Stimulated activated CD4-positive, alpha-beta T cell treated with anti-CD3 and anti-CD28 coated beads, Interleukin-12 subunit alpha, Interleukin-12 subunit beta, amount 100 ng/mL, for 4 hours (primary cell): ENCODE measurements at regions not wholly inside any gene's neighbourhood (a gene's known extent, or its start where the extent isn't known, plus 50 kb on each side); places are given as distances from the start of the nearest gene placed in this dataset.

ENCODE experiments used
- DNase-seq: peaks from one replicate; pipeline ENCODE4 v3.0.0-alpha.2; 2020

GRCh38 chr6:137763436-137763835 lies 103.6 kb upstream of the TNFAIP3 start:
- DNase-seq: no peak

DNA sequence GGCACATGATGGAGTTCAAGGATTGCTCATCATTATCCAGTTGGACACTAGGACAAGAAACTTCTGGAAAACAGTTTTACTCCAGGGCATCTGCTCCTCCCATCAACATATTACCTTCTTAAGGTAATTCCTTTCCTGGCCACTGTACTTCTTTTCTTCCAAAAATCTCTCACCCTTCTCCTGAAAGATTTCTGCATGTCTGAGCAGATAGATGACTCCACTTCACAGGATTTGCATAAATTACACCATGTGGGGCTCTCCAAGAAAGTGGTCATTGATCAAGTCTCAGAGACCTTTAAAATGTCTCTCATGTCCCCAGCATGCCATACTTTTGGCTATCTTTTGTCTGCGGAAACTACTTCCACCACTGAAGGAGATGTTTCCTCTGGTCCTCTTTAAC lies 103.2 kb upstream of the TNFAIP3 start:
- DNase-seq: no peak

DNA sequence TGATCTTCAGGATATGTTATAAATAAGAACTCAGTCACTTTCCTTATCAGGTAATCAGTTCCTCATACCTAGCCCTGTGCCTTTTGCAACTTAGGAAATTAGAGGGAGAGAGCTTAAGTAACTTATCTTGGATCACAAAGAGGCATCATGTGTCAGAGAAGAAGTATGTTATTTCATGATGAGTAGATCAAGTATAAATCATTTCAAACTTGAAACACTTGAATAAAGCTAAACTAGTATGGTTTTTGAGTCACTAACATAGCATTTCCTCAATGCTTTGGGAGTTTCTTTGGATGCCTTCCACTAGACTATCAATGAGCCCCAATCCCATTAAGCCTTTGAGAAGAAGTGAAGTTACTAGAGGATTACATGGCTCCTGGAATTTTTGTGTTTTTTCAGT lies 102.6 kb upstream of the TNFAIP3 start:
- DNase-seq: no peak

DNA sequence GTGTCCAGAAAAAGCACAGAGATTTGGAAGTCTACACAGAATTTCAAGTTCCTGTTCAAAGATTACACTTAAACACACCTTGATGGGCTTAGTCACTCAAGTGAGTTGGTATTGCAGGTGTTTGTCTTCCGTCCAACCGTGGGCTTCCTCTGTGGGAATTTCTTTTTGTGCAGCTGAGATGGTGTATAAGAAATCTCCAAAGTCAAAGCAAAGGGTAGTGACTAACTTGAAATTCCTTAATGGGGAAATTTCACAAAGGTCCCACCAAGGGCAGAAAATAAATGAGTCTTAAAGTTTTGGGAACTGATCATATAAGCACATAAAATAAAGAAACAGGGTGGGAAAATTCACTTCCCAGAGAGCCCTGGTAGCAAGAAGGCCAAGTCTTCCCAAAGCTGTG lies 102.0 kb upstream of the TNFAIP3 start:
- no peak for DNase-seq

GRCh38 chr6:137766596-137767370 lies 100.3 kb upstream of the TNFAIP3 start:
- DNase-seq: no peak

DNA sequence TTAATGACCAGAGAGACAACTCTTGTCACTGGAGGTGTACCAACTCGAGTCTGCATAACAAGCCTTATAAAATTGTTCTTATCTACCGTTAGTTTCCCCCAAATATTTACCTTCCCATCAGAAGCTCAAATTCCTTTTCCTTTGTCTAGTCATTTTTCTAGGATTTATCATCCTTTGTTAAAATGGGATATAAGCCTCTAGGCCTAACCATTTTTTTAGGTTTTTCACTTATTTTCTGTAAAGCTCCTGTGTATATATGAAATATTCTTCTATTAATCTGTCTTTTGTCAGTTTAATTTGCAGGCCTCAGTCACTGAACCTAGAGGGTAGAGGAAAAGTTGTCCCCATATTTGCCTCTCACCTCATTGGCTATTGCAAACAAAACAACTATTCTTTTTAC lies 99.6 kb upstream of the TNFAIP3 start:
- DNase-seq: no peak

DNA sequence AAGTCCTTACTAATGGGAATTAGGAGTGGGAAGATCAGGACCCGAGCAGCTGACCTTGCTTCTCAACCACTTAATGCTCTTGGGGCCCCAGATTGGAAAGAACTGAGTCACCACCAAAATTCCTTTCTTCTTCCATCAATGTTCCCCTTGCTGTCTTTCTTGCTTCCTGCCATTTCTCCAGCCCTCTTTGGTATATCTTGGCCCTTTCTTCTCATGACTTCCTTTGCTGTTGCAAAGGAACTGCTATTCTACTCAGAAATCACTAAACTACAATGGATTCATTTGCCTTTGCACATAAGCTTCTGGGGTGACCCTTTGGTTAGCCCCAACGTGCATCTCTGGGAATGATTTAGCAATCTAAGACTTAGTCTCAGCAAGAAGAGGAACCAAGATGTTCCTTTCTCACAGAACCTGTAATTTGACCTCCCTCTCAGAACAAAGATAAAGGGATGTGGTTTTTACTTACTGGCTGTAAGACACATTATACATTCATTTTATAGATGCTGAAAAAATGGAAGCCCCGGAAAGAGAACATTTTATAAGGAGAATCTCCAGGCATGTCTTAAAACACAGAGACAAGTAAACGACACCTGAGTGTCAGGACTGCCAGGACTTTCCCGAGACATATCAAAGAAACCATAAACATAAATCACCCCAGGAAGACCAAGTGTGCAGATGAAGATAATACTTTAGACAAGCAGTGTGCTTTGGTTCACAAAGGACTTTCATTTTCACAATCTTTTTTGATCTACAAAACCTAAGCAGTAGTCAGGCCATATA lies 99.0 kb upstream of the TNFAIP3 start:
- DNase-seq: no peak

DNA sequence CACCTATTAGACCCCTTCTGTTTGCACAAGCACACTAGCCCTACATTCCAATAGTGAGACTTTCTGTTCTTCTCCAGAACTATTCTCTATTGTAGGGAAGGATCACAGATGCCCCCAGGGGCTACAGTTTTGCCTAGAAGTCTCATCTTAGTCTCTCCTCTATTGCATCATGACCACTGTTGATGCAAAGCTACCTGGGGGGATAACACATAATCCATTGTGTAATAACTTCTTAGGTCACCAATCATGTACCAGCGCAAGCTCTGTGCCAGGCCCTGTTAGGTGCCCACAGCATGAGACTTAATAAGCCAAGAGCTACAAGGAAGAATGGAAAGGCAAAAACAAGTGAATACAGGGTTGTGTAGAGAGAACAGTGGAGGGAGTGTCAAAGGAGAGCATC lies 98.1 kb upstream of the TNFAIP3 start:
- no peak for DNase-seq

DNA sequence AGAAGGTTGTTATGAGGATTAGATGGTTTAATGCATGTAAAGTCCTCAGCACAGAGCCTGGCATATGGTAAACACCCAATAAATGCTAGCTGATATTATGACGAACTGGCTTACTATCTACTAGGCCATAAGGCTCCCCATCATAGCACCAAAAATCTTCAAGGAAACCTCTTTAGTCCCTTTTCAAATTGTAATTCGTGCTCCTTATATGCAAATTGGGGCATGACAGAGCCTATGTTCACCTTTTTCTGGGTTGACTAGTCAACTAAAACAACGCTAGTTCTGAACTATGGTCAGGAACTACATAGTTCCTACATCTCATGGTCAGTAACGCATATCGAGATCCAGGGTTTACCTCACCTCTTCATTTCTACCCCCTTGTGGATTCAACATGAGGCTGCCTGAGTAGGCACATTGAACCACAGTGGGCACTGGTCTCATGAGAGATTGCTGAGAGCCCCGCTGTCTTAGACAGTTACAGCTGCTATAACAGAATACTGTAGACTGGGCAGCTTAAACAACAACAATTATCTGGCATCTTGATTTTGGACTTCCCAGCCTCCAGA lies 97.2 kb upstream of the TNFAIP3 start:
- DNase-seq: no peak

DNA sequence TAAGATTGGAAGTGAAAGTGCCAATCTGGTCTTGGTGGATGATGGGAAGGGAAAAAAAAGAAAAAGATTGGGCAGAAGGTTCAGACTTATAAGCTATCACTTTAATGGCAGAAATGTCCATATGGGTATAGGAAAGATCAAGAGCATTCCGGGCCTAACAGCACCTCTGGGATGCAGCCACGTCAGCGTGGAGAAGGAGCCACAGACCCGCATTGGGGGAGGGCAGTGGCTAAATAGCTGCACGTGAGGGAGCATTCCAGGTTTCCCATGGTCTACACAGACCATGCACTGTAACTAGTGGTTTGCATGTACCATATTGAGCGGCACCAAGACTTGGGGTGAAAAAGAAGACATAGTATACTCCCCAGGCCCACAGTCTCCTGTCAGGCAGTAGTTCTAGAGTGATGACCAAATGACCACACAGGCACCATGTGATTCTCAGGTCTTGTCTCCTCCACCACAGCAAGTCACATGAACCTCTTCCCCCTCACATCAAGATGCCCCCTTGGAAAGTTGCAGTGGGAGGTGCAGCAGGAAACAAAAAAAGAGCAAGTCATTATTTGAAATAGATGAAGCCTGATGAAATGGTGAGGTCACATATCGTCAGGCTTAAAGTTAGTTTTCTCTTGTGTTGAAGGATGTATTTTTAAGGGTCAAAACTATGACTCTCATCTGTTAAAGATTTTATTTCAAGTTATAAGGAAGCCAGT lies 94.4 kb upstream of the TNFAIP3 start:
- DNase-seq: no peak

- DNase-seq: no peak
These were observed 91.8 kb upstream of the TNFAIP3 start for GRCh38 chr6:137775227-137775626.

DNA sequence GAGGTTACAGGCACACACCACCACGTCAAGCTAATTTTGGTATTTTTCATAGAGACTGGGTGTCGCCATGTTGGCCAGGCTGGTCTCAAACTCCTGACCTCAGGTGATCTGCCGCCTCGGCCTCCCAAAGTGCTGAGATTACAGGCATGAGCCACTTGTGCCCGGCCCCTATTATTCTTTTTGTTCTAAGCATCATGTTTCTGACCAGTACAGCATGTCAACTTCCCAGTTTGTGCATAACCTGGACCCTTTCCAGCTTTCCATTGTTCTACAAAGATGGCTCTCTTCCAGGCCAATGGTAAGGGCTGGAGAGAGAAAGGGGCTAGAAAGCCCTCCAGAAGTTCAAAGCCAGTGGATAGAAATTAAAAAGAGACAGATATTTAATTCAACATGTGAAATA lies 91.3 kb upstream of the TNFAIP3 start:
- DNase-seq: no peak

- DNase-seq: no peak
These were observed 90.8 kb upstream of the TNFAIP3 start for GRCh38 chr6:137776256-137776655.

- DNase-seq: no peak
These were observed 90.0 kb upstream of the TNFAIP3 start for GRCh38 chr6:137776786-137777686.

- no peak for DNase-seq
These were observed 89.4 kb upstream of the TNFAIP3 start for GRCh38 chr6:137777687-137778075.

GRCh38 chr6:137779982-137780381 lies 87.1 kb upstream of the TNFAIP3 start:
- DNase-seq: no peak

GRCh38 chr6:137780447-137781034 lies 86.5 kb upstream of the TNFAIP3 start:
- DNase-seq: no peak

GRCh38 chr6:137781639-137782038 lies 85.4 kb upstream of the TNFAIP3 start:
- DNase-seq: no peak

GRCh38 chr6:137782166-137783039 lies 84.7 kb upstream of the TNFAIP3 start:
- DNase-seq: no peak

- DNase-seq: no peak
These were observed 83.3 kb upstream of the TNFAIP3 start for GRCh38 chr6:137783710-137784109.

- DNase-seq: no peak
These were observed 82.5 kb upstream of the TNFAIP3 start for GRCh38 chr6:137784583-137784982.
